Panc1 (cell line): ENCODE measurements at regions not wholly inside any gene's neighbourhood (a gene's known extent, or its start where the extent isn't known, plus 50 kb on each side); places are given as distances from the start of the nearest gene placed in this dataset.

Experiments
- ATAC-seq: fragments of 200-7000 bp; cut with Tn5 transposase; 2 replicates; pipeline ENCODE4 v1.9.1; 2020; ENCODE audit warnings: mild to moderate bottlenecking, moderate library complexity
- BruUV-seq: library from RNA; stranded (reverse); fragments of 400-500 nt; replicated peaks from 2 replicates; lab custom pipeline; 2021; lab: Mats Ljungman, UMichigan
- CTCF ChIA-PET: fragments of 300-600 bp; sonication (Branson Sonifier 250); formaldehyde crosslinking; loops from one replicate; lab custom pipeline; 2022; ENCODE audit warnings: antibody characterized with exemption; lab: Charles Lee
- POLR2A ChIA-PET: fragments of 300-600 bp; sonication (Branson Sonifier 250); formaldehyde crosslinking; loops from one replicate; lab custom pipeline; 2022; ENCODE audit warnings: antibody characterized with exemption; lab: Charles Lee
- DNase-seq: peaks from one replicate; pipeline ENCODE4 v3.0.0-alpha.2; 2010; ENCODE audit warnings: low read depth, low spot score
- H3K27ac ChIP-seq: 2 replicates; pipeline ENCODE4 v1.5.1; 2011; ENCODE audit warnings: mild to moderate bottlenecking, low read length, inconsistent platforms
- H3K27me3 ChIP-seq: fragments of 200-500 bp; sonication (Bioruptor generic); 2 replicates; pipeline ENCODE4 v1.6.0; 2014; ENCODE audit warnings: low read length, inconsistent platforms; ENCODE audit not compliant: control insufficient read depth, insufficient read depth
- H3K36me3 ChIP-seq: fragments of 200-500 bp; sonication (Bioruptor generic); 2 replicates; pipeline ENCODE4 v1.5.1; 2014; ENCODE audit warnings: inconsistent platforms, mild to moderate bottlenecking, low read length, moderate library complexity; ENCODE audit not compliant: control insufficient read depth, insufficient read depth
- H3K4me1 ChIP-seq: 2 replicates; pipeline ENCODE4 v1.5.1; 2011; ENCODE audit warnings: inconsistent platforms, mild to moderate bottlenecking, low read length, moderate library complexity; ENCODE audit not compliant: control insufficient read depth, insufficient read depth
- H3K4me3 ChIP-seq, 2 experiments: 2 replicates each; pipeline ENCODE4 v1.5.1; 2011 to 2012; ENCODE audit warnings: low read depth in 2 of 2, low read length in 2 of 2, mild to moderate bottlenecking in 2 of 2, inconsistent platforms in 1 of 2, moderate library complexity in 1 of 2
- H3K9me3 ChIP-seq: fragments of 200-500 bp; sonication (Bioruptor generic); 2 replicates; pipeline ENCODE4 v1.5.1; 2014; ENCODE audit warnings: low read depth, mild to moderate bottlenecking, inconsistent platforms, low read length, moderate library complexity; ENCODE audit not compliant: control insufficient read depth, insufficient read depth
- CTCF ChIP-seq: fragments of 450-650 bp; IDR thresholded peaks from 2 replicates; pipeline ENCODE4 v1.5.1; 2017; ENCODE audit warnings: mild to moderate bottlenecking
- POLR2AphosphoS5 ChIP-seq: IDR thresholded peaks from 2 replicates; pipeline ENCODE4 v1.6.1; 2012; ENCODE audit warnings: mild to moderate bottlenecking, low read depth, low read length, moderate library complexity
- REST ChIP-seq, 2 experiments: IDR thresholded peaks; 2 replicates each; pipeline ENCODE4 v1.6.1; 2011 to 2012; ENCODE audit warnings: low read depth in 2 of 2, control low read depth in 1 of 2, low read length in 1 of 2, mild to moderate bottlenecking in 1 of 2, moderate library complexity in 1 of 2; ENCODE audit not compliant: insufficient read depth in 1 of 2
- SIN3A ChIP-seq: IDR thresholded peaks from 2 replicates; pipeline ENCODE4 v1.6.1; 2012; ENCODE audit warnings: low read depth, mild to moderate bottlenecking, low read length, moderate library complexity, borderline replicate concordance; ENCODE audit not compliant: insufficient read depth
- TCF7L2 ChIP-seq: IDR thresholded peaks from 2 replicates; pipeline ENCODE4 v1.6.1; 2011; ENCODE audit warnings: mild to moderate bottlenecking, low read depth, low read length, inconsistent platforms
- in situ Hi-C: cut with HindIII; loops from 2 replicates; pipeline ENCODE4 v1.10.0; 2016; ENCODE audit warnings: low sequenced_read_pairs, low pct_unique_long_range_greater_than_20kb
- intact Hi-C: fragments of 100-400 bp; cut with micrococcal nuclease; formaldehyde crosslinking; loops from one replicate; pipeline ENCODE4 v1.10.0; 2022; ENCODE audit not compliant: unreplicated experiment

GRCh38 chr5:83785176-83785668, 64.6 kb upstream of the HAPLN1 start:
- Histone ChIP-seq H3K4me1 (no peaks in the 10 kb centered on the region), H3K4me3 (no peak overlapping the region), H3K27ac (no peak overlapping the region), H3K36me3 (no peaks in the 10 kb centered on the region), H3K9me3 (no peaks in the 10 kb centered on the region), H3K27me3 (no peaks in the 10 kb centered on the region)
- intact Hi-C loops (no loop called here), in situ Hi-C loops (no loop called here)
- DNase-seq (no peak), ATAC-seq (no peak)
- ChIA-PET CTCF (no interaction called here), POLR2A (no interaction called here)
- TF ChIP-seq TCF7L2 (no peak), POLR2AphosphoS5 (no peak), CTCF (no peak), REST (IDR thresholded peaks at IDR 0.05; ENCODE audit: insufficient read depth in 1 of 2, low read depth in 2 of 2, low read length in 1 of 2) (no peak), SIN3A (no peak)
- BruUV-seq: no TSS peak

- H3K4me3 ChIP-seq: no peak overlapping the region
- H3K27me3 ChIP-seq: no peaks in the 10 kb centered on the region
- no peak overlapping the region for H3K27ac ChIP-seq
- no TSS peak for BruUV-seq
- DNase-seq (no peak), ATAC-seq (no peak)
- no peaks in the 10 kb centered on the region for H3K36me3 ChIP-seq
- CTCF ChIA-PET: no interaction called here
- no peaks in the 10 kb centered on the region for H3K4me1 ChIP-seq
- H3K9me3 ChIP-seq: no peaks in the 10 kb centered on the region
- intact Hi-C loops (no loop called here), in situ Hi-C loops (no loop called here)
- POLR2A ChIA-PET: no interaction called here
- TF ChIP-seq TCF7L2 (no peak), REST (IDR thresholded peaks at IDR 0.05; ENCODE audit: insufficient read depth in 1 of 2, low read depth in 2 of 2, low read length in 1 of 2) (no peak), SIN3A (no peak), CTCF (no peak), POLR2AphosphoS5 (no peak)
Observed at GRCh38 chr5:83780699-83781350, 60.2 kb upstream of the HAPLN1 start.
